Lower lobe of right lung (tissue), 2 donors: ENCODE measurements at regions not wholly inside any gene's neighbourhood (a gene's known extent, or its start where the extent isn't known, plus 50 kb on each side); places are given as distances from the start of the nearest gene placed in this dataset.

Experiments
- ATAC-seq, 2 donors: fragments of 200-7000 bp; cut with Tn5 transposase; one replicate each; pipeline ENCODE4 v1.9.1; 2020 to 2022; ENCODE audit warnings: mild to moderate bottlenecking in 2 of 2, moderate library complexity in 2 of 2
- DNase-seq: peaks from one replicate; pipeline ENCODE4 v3.0.0-alpha.2; 2020
- H3K27ac ChIP-seq: fragments of 200-600 bp; one replicate; pipeline ENCODE4 v1.8.0; 2022
- H3K27me3 ChIP-seq: fragments of 200-600 bp; one replicate; pipeline ENCODE4 v1.8.0; 2022; ENCODE audit warnings: low read depth
- H3K36me3 ChIP-seq: fragments of 200-600 bp; one replicate; pipeline ENCODE4 v1.8.0; 2022; ENCODE audit warnings: mild to moderate bottlenecking
- H3K4me1 ChIP-seq: fragments of 200-600 bp; one replicate; pipeline ENCODE4 v1.8.0; 2022
- H3K4me3 ChIP-seq: fragments of 200-600 bp; one replicate; pipeline ENCODE4 v1.8.0; 2022; ENCODE audit warnings: mild to moderate bottlenecking
- H3K9me3 ChIP-seq: fragments of 200-600 bp; one replicate; pipeline ENCODE4 v1.8.0; 2022
- intact Hi-C: fragments of 100-400 bp; cut with DNase I; formaldehyde crosslinking; loops from one replicate; pipeline ENCODE4 v1.11.0; 2022
- TF ChIP-seq, protein P1 (sequence below): fragments of 200-600 bp; IDR thresholded peaks from one replicate; pipeline ENCODE4 v1.8.0; 2022; ENCODE audit warnings: antibody characterized with exemption, mild to moderate bottlenecking
- donor health status: DM: no; HTN: yes; CAD: no; lungs with severe emphysema.

DNA sequence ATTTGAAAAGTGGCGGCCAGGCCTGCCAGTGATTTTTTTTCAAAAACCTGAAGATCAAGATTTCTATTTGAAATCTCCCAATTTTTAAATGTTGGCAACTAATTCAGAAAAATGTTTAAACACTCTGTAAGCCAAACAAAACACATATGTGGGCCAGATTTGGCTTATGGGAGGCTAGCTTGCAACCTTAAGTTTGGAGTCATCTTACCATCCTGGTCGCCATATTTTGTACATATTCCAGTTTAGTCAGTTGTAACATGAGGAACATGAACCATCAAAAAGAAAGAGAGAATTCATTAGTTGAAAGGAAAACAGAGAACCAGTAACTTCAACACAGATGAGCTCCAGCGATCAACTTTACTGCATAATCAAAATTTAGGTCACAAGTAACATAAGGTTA lies 115.4 kb downstream of the TMEM26 start:
- intact Hi-C loops = no loop called here
- Histone ChIP-seq H3K27ac (no peak overlapping the region), H3K4me3 (no peak overlapping the region), H3K36me3 (no peaks in the 10 kb centered on the region), H3K27me3 (no peaks in the 10 kb centered on the region), H3K4me1 (no peaks in the 10 kb centered on the region), H3K9me3 (no peaks in the 10 kb centered on the region)
- DNase-seq (no peak), ATAC-seq (no peak)
- TF ChIP-seq, protein P1, sequence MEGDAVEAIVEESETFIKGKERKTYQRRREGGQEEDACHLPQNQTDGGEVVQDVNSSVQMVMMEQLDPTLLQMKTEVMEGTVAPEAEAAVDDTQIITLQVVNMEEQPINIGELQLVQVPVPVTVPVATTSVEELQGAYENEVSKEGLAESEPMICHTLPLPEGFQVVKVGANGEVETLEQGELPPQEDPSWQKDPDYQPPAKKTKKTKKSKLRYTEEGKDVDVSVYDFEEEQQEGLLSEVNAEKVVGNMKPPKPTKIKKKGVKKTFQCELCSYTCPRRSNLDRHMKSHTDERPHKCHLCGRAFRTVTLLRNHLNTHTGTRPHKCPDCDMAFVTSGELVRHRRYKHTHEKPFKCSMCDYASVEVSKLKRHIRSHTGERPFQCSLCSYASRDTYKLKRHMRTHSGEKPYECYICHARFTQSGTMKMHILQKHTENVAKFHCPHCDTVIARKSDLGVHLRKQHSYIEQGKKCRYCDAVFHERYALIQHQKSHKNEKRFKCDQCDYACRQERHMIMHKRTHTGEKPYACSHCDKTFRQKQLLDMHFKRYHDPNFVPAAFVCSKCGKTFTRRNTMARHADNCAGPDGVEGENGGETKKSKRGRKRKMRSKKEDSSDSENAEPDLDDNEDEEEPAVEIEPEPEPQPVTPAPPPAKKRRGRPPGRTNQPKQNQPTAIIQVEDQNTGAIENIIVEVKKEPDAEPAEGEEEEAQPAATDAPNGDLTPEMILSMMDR = no peak

DNA sequence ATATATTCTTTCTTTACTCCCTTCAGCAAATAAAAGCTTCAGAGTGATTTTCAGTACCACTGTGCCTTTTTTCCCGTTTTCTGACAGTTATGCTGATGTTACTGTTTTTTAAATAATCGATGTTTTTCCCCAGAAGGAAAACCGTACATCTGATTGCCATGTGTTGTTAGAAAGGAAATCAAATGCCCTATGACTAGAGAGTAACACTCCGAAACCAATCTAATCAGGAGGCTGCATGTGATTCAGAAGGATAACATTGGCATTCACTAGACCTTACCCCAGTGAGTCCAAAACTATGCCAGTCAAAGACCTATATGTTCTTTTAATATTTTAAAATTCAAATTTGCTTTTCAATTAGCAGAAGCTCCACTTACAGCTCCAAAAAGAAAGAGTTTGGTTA lies 116.3 kb downstream of the TMEM26 start:
- TF ChIP-seq, protein P1 = no peak
- no peak for DNase-seq
- H3K27me3 ChIP-seq = no peaks in the 10 kb centered on the region
- no peaks in the 10 kb centered on the region for H3K4me1 ChIP-seq
- intact Hi-C loops = no loop called here
- no peak for ATAC-seq
- no peak overlapping the region for H3K4me3 ChIP-seq
- H3K36me3 ChIP-seq = no peaks in the 10 kb centered on the region
- no peak overlapping the region for H3K27ac ChIP-seq
- no peaks in the 10 kb centered on the region for H3K9me3 ChIP-seq

DNA sequence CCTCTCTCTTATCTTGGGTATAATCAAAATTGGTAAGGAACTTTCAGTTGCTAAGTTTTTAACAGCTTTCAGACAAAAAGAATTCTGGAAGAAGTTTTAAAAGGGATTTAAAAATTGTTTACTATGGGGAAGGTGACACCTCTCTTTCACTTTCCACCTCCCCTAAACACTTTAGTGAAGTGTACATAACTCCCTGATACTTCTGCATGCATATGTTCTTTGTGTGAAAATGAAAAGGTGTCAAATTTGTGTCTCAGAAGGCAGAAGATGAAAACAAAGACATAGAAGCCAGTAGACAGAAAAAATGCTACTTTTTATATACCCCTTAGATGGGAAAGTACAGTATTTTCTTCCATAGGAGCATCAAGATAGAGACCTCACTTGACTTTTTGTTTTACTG lies 117.8 kb downstream of the TMEM26 start:
- Histone ChIP-seq H3K9me3 (no peaks in the 10 kb centered on the region), H3K27ac (no peak overlapping the region), H3K4me1 (no peaks in the 10 kb centered on the region), H3K4me3 (no peak overlapping the region), H3K36me3 (no peaks in the 10 kb centered on the region), H3K27me3 (no peaks in the 10 kb centered on the region)
- no peak for ATAC-seq
- no peak for DNase-seq
- intact Hi-C loops = no loop called here
- TF ChIP-seq, protein P1 = no peak

DNA sequence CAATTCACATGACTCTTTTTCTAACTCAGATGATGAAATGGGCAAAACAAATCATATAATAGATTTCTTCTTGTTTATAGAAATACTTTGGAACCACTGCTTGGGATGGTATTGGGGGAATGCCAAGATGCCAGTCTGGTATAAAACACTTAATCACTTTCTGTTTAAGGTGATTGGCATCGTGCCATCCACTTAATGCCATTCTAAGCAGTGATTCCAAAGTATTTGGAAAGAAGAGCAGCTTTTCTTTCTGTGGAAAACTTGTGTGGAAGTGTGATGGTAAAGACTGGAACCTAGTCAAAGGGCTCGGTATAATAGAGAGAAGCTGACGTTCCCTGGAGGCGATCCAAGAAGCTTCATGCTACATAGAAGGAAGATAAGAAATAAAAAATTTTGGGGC lies 120.6 kb downstream of the TMEM26 start:
- Histone ChIP-seq H3K27me3 (no peaks in the 10 kb centered on the region), H3K9me3 (peaks cover 4% of the 10 kb centered on the region), H3K36me3 (no peaks in the 10 kb centered on the region), H3K4me3 (no peak overlapping the region), H3K27ac (no peak overlapping the region), H3K4me1 (no peaks in the 10 kb centered on the region)
- ATAC-seq = no peak
- TF ChIP-seq, protein P1 = no peak
- intact Hi-C loops = no loop called here
- DNase-seq = no peak

DNA sequence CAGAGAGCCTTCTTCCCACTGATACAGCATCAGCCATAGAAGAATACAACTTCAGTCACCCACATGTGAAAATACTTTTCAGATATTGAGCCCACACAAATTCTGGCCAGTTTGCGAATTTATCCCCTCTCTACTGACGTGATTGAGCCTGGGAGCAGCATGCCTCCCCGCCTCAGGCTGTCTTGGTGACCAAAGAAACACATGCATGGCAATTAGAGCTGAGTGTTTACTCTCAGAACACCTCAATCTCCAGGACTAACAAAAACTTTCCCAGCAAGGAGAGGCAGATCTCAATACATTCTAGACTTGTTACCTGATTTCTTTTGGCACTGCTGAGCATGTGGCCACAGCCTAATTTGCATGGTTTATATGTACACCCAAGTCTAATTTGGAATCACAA lies 122.5 kb downstream of the TMEM26 start:
- ATAC-seq = no peak
- H3K4me3 ChIP-seq = no peak overlapping the region
- H3K36me3 ChIP-seq = no peaks in the 10 kb centered on the region
- intact Hi-C loops = no loop called here
- no peaks in the 10 kb centered on the region for H3K27me3 ChIP-seq
- H3K27ac ChIP-seq = no peak overlapping the region
- H3K9me3 ChIP-seq = peaks cover 4% of the 10 kb centered on the region
- TF ChIP-seq, protein P1 = no peak
- H3K4me1 ChIP-seq = no peaks in the 10 kb centered on the region
- DNase-seq = no peak

DNA sequence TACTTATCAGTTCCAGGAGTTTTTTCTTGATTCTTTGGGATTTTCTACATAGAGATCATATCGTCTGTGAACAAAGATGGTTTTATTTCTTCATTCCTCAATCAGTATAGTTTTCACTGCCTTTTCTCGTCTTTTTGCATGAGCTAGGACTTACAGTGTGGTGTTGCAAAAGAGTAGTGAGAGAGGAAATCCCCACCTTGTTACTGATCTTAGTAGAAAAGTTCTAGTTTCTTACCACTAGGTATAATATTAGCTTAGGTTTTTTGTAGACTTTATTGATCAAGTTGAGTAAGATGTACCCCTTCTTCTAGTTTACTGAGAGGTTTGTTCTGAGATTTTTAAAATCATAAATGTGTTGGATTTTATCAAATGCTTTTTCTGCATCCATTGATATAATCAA lies 123.3 kb downstream of the TMEM26 start:
- Histone ChIP-seq H3K4me3 (no peak overlapping the region), H3K4me1 (no peaks in the 10 kb centered on the region), H3K36me3 (no peaks in the 10 kb centered on the region), H3K27ac (no peak overlapping the region), H3K27me3 (no peaks in the 10 kb centered on the region), H3K9me3 (peaks cover 4% of the 10 kb centered on the region)
- no peak for DNase-seq
- TF ChIP-seq, protein P1 = no peak
- intact Hi-C loops = no loop called here
- no peak for ATAC-seq
